COLO668 (cell line): ENCODE measurements at regions not wholly inside any gene's neighbourhood (a gene's known extent, or its start where the extent isn't known, plus 50 kb on each side); places are given as distances from the start of the nearest gene placed in this dataset.
"Not testable (repeated sequence)": the region's sequence is repeated elsewhere in the genome, so short reads cannot be mapped to it uniquely, and the experiment has no call there.

ENCODE experiments used
- DNase-seq: peaks from one replicate; lab custom pipeline; 2025; ENCODE audit not compliant: unreplicated experiment; lab: John Stamatoyannopoulos, UW

GRCh38 chr7:26087321-26088091, 64.5 kb upstream of the NFE2L3 start:
- DNase-seq, result no peak

- DNase-seq, result not testable (repeated sequence)
Measured at GRCh38 chr7:26089469-26089868, 62.5 kb upstream of the NFE2L3 start.

GRCh38 chr7:26090927-26091519, 61.0 kb upstream of the NFE2L3 start:
- peak; percentile 24 for DNase-seq

GRCh38 chr7:26091933-26092332, 60.1 kb upstream of the NFE2L3 start:
- no peak for DNase-seq

DNA sequence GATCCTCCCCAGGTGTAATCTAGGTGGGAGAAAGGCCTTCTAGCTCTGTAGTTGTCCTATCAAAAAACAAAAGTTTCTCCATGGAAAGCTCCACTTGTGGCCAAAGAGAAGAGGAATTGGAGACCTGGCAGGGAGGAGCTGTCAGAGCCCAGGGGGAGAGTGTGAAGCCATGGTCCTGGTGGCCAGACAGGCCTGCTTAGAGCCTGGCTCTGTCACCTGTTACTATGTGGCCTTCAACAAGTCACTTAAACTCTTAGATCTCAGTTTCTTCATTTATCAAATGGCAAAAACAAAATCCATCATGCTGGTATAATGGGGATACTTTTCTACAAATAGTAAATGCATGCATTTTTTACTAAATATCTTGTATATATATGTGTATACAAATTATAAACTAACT, 59.0 kb upstream of the NFE2L3 start:
- no peak for DNase-seq

DNA sequence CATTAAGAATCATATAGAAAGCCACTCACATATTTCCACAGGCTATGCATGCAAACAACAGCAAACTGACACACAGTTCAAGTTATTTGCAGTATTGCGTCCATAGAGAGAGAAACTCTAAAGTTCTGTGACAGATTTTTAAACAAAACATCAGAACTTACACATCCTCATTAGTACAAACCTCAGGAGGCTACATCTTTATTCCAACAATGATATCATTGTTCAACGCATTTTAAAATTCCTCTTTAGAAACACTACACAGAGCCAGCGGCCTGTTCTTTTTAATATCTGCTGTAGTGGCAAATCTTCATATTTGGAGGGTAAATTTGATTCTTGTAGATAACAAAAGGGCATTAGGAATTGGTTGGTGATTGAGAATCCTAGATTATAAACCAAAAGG, 55.9 kb upstream of the NFE2L3 start:
- no peak for DNase-seq

- DNase-seq, result no peak
Measured at GRCh38 chr7:26097837-26098668, 53.9 kb upstream of the NFE2L3 start.

- DNase-seq, result no peak
Measured at GRCh38 chr7:26099236-26099635, 52.8 kb upstream of the NFE2L3 start.

- no peak for DNase-seq
Measured at GRCh38 chr7:26100406-26101339, 51.3 kb upstream of the NFE2L3 start.

DNA sequence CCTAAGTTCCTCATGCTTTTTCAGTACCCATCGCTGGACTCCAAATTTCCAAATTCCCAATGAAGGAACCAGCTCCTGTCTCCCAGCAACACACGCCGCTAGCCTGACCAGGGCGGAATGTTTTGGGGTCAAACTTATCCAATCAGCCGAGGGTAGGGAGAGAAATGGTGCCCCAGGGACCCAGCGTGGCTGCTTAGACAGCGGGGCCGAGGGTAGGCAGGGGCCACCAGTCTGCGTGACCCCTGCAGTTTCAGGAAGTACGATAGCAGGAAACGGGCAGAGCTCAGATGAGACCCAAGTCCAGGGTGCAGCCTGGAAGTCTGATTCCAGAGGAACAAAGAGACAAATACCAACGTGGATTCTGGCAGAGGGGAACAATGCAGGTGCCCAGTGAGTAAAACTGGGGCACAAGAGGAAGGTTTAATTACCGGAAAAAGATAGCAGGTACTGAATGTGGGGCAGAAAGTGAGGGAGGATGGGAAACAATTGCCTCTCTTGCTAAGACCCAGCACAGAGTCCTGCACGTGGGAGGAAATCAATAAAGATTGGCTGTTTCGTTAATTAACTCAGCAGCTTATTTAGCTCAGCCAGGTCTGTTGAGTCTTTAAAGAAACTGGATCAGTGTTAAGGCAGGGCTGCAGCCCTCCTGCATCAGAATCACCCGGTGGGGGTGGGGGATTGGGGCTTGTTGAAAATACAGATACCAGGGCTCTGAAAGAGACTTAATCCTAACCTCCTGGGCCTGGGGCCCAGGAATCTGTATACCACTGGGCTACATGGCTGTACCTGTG, 50.4 kb upstream of the NFE2L3 start:
- no peak for DNase-seq

DNA sequence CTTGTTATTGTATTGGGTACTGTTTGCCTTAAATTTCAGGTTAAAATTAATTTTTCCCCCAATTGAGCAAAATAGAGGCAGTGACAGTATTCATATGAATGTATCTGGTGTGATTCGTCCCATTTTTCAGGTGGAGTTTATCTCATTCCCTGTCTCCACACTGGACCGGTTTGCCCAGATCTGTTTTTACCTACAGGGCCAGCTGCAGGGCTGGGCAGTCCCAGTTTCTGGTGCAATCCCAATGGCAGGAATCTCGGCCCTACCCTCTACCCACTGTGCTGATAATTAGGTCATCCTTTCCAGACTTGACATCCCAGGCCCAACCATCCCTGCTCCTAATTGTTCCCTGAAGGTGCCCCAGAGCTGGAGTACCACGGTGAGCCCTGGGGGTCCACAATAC, 49.8 kb upstream of the NFE2L3 start:
- DNase-seq, result no peak
